Left forelimb (tissue), 1 donor: ENCODE measurements at regions not wholly inside any gene's neighbourhood (a gene's known extent, or its start where the extent isn't known, plus 50 kb on each side); places are given as distances from the start of the nearest gene placed in this dataset.

Source experiments
- DNase-seq: peaks from one replicate; pipeline ENCODE4 v3.0.0-alpha.2; 2018; ENCODE audit warnings: low spot score

GRCh38 chr13:106681536-106681935 lies 113.6 kb upstream of the ARGLU1 start:
- DNase-seq, result no peak

DNA sequence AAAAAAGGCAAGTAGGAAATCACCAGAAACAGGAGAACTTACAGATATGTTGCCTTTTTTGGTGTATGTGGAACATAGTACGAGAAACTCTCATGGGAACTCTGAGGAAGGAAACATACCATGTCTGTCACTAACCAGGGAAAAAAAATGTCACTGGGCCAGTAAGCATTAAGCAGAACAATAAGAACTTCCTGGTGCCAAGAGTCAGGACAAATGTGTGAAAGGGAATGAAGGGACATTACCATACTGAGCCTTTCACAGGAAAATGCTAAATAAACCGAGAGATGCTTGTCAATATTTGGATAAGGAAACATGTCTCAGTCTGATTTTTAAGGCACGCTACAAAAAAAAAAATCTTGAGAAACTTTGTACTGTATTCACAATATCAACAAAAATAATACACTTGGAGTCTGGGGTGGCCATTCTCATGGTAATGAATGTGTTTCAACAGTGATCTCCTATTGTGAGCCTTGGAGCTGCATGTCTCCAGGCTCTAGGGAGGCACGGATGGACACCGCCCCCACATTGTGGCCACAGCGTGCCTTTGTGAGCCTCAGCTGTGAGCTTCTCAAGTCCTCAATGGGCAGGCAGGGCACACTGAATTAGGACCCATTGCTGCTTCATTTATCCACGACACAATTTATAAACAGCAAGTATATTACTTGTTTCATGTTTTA lies 113.0 kb upstream of the ARGLU1 start:
- DNase-seq, result no peak

DNA sequence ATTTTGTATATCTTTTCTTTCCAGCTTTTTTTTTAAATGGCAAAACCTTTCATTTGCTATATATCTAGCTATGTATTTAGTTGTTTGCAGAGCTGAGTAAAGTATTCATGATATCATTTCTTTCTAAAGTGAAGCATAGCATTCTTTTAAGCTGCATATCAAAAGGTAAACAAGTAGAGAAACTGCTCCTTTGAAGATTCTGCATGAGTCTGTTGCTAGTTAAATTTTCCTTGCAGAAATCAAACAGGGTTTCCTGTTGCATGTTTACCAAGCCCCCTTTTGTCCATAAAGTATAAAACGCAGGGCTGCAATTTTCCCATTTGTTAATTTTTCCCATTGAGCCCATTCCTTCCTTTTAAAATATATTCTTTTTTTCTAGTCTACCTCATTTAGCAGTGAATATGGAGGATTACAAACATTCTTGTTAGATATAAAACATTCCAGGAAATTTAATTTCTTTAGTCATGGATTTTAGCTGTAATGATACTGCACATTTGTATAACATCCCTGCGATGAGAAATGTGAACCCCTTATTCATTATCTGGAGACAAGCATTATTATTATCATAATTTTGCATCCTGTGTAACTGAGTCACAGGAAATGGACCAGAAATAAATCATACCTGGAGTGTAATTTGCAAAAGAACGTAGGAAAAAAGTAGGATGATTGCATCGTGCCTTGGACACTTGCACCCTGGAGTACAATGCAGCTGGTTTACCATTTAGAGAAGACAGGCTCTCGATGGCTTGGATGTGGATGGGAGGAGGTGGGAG lies 110.9 kb upstream of the ARGLU1 start:
- no peak for DNase-seq

DNA sequence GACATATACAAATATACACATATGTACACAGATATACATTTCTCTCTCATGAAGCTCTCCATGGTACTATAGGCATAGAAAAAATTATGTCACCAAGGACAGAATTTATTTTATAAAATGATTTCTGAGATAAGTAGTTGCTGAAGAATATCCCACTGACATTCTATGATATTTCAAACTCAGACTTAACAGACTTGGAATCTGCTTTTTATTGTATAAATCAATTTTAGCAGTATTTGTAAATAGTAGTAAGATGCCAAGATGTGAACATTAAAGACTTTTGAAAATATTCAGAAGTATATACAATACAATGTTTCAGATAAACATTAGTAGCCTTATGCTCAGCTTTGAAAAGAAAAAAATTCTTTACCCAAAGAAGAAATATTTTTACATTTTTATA lies 107.4 kb upstream of the ARGLU1 start:
- DNase-seq, result no peak

DNA sequence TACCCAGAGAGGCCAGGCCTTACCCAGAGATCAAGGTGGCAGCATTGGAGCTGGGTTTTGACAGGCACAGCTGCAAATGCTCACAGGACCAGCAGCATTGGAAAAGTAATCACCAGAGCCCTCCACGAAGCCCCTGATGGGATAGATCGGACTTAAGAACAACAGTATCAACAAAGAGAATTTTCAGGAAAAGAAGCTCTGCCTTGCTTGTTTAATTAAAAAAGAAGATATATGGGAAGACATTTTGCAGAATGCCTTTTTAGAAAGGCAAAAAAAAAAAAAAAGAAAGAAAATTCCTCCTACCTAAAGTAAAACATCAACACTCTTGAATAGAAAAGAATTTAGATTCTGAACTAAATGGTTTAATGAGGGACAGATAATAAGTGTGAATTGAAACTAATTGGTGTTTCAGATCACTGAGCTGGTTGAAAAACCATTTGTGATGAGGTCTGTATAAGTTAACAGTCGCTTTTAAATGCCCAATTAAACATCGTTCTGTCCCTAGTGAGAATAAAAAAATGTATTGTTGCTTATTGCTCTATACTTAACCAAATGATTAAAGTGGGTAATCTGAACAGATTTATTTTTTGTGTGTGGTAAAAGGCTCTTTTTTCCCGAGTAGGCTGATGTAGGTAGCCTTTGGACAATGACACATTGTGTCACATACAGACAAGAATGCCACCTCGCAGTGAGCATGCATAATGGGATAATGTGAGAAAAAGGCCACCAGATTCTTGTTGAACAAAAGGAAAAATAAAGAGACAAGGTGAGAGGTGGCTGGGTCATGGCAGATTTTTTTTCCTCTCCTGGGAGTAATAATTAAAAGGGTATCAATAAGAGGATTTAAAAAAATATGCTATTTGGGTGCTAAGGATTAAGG lies 93.0 kb upstream of the ARGLU1 start:
- DNase-seq, result no peak

- DNase-seq, result no peak
These were observed 89.2 kb upstream of the ARGLU1 start for GRCh38 chr13:106657104-106657503.

GRCh38 chr13:106656186-106656585 lies 88.2 kb upstream of the ARGLU1 start:
- DNase-seq, result no peak

DNA sequence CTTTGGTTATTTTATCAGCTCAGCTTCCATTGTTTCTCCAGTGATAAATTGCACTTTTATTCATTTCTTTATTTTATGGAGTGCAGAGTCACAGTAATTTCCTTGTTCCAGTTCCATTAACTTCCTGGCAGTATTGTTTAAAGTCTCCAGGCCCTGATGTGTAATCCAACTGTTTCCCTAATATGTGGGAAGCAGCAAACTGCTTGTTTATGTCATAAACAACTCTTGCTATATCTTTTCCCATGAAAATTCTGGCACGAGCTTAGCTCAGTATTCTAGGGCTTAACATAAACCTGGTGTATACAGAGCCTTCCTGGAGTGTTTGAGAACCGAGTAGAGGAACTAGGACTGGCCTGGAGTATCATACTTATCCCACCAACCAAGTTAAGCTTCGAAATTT lies 83.5 kb upstream of the ARGLU1 start:
- DNase-seq, result no peak

DNA sequence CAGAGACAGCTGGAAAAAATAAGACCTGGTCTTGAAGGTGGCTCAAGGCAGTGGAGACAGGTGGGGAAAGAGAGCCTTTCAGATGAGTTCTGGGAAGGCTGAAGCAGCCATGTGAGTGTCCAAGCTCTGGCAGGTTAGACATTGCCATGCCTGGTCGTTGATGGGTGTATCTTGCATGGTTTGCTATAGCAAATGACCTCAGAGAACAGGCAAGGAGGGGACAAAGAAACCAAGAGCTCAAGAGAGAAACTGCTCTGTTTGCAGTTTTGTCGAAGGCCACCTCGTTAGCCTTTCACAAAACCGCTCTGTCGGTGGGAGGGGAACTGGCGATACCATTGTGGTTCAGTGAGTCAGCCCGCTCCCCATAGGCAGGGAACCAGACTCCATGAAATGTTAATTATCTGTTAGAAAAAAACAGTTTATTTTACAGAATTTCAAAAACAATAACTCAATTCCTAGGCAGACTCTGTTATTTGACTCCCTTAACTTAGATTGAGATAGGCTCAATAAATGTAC lies 82.8 kb upstream of the ARGLU1 start:
- DNase-seq, result no peak

DNA sequence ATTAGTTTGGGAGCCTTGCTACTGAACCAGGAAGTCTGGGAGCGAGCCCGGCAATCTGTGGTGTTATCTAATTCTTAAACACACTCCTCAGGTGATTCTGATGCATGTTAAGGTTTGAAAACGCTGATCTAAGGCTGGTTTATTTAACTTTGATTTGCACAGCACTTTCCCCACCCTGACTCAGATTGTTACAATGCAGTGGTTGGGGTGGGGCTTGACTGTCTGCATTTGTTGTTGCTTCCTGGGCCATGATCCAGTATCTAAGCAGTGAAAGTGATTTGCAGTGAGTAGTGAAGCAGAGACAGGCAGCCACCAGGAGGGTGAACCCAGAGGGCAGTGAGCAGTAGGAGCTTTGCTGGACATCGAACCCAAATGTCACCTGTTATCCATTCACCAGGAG lies 81.6 kb upstream of the ARGLU1 start:
- DNase-seq, result no peak

DNA sequence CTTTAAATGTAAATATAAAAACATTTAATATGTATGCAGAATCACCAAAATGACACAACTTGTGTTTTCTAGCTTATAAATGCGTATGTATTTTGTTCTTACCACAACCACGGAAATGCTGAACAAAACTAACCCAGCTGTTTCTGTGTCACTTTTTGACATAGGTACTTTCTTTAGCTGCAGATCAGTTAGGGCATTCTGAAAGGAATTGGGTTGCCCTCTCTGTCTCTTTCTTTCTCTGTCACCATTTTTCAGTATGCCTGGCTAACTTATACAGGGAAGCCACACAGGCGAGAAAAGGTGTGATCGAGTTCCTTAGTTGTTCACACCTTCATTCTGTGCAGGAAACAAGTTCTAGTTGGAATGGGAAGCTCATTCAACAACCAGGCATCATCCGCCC lies 72.6 kb upstream of the ARGLU1 start:
- no peak for DNase-seq

GRCh38 chr13:106637519-106637918 lies 69.6 kb upstream of the ARGLU1 start:
- DNase-seq, result no peak

GRCh38 chr13:106636492-106636891 lies 68.6 kb upstream of the ARGLU1 start:
- DNase-seq, result no peak

- DNase-seq, result no peak
These were observed 67.7 kb upstream of the ARGLU1 start for GRCh38 chr13:106635616-106636015.

DNA sequence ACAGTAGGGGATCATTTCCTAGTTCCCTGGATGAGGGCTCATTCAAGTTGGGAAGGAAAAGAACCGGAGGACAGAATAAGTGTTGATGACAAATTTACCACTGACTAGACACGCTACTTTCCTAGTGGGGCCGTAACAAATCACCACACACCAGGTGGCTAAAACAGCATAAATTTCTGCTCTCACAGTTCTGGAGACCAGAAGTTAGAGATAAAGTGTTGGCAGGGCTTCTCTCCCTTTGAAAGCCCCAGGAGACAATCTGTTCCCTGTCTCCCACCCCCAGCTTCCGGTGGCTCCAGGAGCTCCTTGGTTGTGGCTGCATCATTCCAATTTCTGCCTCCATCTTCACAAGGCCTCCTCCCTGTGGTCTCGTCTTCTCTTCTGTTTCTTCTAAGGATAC lies 65.4 kb upstream of the ARGLU1 start:
- DNase-seq, result no peak

- DNase-seq, result no peak
These were observed 62.7 kb upstream of the ARGLU1 start for GRCh38 chr13:106630650-106631049.

DNA sequence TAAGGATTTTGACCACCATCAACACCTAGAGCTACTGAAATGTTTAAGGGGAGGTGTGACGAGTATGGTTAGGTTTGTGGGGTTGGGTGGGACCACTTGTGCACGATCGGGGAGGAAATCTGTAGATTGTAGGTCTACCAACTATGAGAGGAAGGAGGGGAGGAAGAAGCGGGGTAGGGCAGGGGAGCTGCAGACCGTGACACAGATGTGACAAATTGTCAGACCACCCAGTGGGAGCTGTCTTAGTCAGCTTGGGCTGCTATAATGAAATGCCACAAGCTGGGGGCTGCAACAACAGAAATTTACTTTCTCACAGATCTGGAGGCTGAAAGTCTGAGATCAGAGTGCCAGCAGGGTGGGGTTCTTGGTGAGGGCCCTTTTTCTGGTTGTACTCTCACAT lies 62.2 kb upstream of the ARGLU1 start:
- DNase-seq, result no peak

- DNase-seq, result no peak
These were observed 61.2 kb upstream of the ARGLU1 start for GRCh38 chr13:106628936-106629659.

DNA sequence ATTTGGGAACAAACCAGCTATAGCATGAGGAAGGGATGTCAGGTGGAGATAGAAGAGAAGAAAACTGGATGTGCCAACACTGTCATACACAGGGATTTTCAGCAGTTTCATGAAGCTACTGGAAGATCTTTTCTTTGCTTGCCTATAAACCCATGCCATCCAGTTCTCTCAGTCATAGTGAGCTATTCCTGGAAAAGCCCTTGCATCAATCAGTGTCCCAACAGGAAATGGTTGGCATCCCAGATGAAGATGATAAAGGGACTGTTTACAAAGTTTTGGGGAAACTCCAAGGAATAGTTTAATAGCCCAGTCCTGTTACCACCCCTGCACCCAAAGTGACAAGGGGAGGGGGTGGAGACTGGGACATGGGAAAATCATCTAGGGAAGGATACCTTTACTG lies 58.5 kb upstream of the ARGLU1 start:
- DNase-seq, result no peak

DNA sequence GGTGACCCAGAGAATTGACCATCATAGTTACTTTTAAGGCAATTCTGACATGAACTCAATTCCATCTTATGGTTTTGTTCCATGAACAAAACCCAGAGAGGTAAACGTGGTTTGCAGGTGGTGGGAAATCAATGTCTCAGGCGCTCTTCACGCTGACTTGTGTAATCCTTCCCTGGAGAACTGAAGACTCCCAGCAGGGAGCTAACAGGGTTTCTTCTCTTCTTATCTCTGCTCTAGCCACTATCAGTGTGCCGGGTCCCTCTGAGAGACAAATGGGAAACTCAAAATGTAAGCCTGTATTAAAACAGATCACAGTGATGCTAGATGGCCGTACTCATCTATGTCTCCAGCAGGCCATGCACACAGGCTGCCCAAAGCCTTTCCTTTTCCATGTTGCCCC lies 57.6 kb upstream of the ARGLU1 start:
- no peak for DNase-seq

DNA sequence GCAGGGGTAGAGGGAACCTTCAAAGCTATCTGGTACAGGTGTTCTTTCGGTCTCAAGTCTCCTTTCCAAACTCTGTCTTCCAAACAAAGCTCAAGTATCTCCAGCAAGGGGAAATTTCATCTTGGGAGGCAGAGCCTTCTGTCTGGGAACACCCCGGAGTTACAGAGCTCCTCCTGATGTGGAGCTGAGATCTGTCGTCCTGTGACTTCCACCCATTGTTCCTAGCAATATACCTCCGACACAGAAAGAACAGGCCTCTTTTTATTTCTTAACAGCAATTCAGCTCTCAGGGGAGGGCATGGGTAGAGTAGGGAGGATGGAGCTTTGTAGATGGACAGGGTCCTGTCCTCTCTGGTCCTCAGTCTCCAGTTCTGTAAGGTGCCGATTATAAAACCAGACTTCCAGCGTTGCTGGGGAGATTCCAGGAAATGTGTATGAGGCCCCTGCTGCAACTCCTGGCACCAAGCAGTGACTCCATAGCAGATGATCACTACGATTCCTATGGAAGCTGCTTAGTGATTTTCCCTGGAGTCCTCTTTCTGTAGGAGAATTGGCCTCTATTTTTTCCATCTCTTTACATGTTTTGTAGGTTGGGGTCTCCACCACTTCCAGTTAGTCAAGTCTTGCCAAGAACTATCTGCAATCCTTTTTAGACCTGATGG lies 56.0 kb upstream of the ARGLU1 start:
- DNase-seq, result no peak
